Iris pigment epithelial cell (primary cell): ENCODE measurements at regions not wholly inside any gene's neighbourhood (a gene's known extent, or its start where the extent isn't known, plus 50 kb on each side); places are given as distances from the start of the nearest gene placed in this dataset.

ENCODE experiments used
- DNase-seq: peaks from one replicate; pipeline ENCODE4 v3.0.0-alpha.2; 2011; ENCODE audit warnings: low read depth

GRCh38 chr16:79297805-79298204 is 302.7 kb downstream of the MAF start:
- DNase-seq: no peak

DNA sequence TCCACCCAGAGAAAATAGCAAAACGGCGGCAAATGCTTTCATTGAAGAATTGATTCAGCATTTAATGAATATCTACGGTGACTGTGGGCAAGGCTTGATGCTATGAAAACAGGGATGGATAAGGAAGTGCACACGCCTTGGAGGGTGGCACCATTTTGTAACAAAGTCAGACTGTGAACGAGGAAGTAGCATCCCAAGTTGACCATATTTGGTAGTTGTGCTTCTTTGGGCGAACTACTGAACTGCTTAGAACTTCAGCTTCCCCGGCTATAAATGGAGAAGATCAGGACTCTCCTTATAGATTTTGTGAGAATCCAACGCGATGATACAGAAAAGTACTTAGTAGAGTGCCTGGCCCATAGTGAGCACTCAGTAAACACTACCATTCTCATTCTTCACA is 303.2 kb downstream of the MAF start:
- no peak for DNase-seq

- no peak for DNase-seq
Observed at GRCh38 chr16:79296491-79296890, 304.0 kb downstream of the MAF start.

DNA sequence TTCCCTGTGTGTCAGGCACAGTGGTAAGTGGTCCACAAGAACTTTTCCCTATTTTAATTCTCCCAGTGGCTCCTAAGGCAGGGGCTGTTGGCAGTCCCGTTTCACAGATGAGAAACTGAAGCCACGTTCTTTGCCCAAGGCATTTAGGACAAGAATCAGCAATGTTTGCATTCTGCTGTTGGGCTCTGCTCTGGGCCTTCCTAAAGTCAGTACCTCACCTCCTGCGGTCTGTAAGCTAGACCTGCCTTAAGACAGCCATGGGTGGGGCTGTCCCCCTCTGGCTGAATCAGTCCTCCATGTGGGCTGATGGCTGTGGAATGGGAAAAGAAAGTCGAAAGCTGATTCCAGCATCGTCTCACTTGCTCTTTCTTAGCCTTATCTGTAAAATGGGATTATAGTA is 304.8 kb downstream of the MAF start:
- DNase-seq: no peak

DNA sequence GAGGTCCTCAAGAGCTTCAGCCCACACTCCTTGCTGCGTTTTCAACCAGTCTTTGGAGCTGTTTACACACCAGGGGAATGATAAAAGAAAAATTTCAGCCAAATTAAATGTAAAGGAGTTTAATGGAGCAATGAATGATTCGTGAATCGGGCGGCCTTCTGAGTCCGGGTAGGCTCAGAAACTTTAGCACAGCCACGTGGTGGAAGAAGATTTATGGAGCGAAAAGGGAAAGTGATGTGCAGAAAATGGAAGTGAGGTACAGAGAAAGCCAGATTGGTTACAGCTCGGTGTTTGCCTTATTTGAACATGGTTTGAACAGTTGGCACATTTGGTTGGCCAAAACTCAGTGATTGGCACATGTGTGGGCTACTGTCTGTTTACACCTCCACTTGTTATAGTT is 305.4 kb downstream of the MAF start:
- DNase-seq: no peak

DNA sequence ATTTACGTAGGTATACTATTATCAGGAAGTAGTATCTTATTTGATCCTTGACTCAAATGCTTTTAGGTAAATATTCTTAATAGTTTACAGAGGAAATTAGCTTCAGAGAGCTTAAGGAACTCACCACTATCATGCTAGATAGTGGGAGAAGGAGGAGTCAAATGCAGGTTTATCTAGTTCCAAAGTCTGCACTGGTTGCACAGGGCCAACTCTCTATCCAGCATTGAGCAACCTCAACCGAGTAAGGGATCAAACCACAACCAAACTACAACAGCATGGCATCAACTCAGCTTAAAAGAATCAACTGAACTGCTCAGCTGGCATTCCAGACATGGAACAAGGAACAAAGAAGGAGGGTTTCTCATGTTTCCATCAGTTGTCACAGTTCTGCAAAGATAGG is 306.0 kb downstream of the MAF start:
- no peak for DNase-seq

- DNase-seq: no peak
Observed at GRCh38 chr16:79293836-79294460, 306.6 kb downstream of the MAF start.

DNA sequence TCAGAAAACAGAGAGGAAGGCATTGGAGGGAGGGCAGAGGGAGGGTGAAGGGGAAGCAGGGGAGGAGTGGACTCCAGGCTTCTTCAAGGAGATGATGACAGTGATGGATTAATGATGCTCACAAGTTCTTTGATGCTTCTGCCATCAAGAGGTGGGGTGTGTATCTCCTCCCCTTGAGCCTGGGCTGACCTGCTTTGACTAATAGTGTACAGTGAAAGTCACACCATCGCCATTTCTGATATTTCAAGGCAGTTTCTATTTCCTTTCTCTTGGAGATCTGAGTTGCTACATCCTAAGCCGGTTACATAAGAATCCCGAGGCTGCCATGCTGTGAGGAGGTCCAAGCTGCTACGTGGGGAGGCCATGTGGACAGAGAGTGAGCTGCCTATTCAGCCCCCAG is 312.5 kb downstream of the MAF start:
- DNase-seq: no peak

GRCh38 chr16:79287424-79287917 is 313.1 kb downstream of the MAF start:
- DNase-seq: no peak

DNA sequence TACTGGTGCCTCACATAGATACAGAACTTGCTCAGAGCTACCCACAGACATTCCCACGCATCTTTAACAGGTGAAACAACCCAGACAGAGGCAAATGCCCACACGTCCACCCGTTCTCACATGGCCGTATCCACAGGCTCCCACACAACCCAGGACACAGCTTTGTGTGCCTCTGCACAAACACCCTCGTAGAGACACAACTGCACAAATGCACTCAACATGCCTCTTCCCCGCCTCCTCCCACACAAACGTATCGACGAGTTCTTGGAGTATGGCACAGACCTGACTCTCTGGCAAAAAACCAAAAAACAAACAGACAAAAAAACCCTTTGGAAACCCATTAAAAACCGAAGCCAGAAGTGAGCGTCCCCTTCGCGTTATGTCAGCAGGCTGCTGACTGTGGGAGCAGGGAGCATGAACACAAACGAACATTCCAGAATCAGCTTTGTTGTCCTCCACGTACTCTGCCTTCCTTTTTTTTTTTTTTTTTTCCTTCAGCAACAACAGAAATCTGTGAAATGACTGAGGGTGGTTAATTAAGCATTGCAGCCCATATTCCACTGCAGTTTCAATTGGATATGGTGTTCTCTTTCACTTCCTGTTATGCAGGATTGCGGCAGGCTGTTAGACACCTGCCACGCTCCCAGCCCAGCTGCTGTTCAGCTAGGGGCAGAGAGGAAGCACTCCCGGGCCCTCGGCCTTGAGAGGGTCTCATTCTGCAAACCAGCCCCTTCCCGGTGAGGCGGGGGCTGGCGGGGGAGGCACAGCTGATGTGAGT is 313.7 kb downstream of the MAF start:
- DNase-seq: no peak

DNA sequence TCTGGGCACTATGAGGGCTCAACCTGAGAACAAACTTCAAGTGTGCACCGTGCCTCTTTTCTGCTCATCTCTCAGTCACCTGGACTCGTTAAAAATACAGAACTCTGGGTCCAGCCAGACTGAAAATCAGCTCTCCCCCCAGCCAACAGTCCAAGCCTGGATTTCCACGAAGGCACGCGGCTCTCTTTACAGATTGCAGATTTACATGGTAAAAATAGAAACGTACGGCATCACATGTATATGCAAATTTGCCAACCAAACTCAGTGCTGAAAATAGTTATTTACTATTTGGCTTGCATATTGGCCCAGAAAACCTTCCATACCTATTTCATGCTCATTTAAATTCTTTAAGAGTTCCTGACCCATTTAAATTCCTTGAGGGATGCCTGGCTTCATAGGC is 315.8 kb downstream of the MAF start:
- DNase-seq: no peak

GRCh38 chr16:79283578-79283977 is 317.0 kb downstream of the MAF start:
- no peak for DNase-seq

DNA sequence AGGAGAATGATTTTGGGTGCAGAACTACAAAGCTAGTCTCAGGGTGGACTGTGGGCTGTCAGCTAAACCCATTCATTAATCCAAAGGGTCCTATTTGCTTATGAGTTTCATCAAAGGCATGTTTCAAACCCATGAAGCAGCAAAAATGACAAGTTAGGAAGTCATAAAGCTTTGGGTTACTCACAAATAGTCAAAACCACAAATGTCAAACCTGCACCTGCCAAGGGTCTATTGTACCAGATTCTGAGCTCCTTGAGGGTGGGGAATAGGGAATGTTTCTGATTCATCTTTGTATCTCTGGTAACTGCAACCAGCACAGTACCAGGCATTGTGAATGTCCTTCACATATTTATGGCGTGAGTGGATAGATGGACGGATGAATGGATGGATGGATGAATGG is 317.7 kb downstream of the MAF start:
- no peak for DNase-seq

- no peak for DNase-seq
Observed at GRCh38 chr16:79278506-79278905, 322.0 kb downstream of the MAF start.

GRCh38 chr16:79276501-79276900 is 324.0 kb downstream of the MAF start:
- no peak for DNase-seq

DNA sequence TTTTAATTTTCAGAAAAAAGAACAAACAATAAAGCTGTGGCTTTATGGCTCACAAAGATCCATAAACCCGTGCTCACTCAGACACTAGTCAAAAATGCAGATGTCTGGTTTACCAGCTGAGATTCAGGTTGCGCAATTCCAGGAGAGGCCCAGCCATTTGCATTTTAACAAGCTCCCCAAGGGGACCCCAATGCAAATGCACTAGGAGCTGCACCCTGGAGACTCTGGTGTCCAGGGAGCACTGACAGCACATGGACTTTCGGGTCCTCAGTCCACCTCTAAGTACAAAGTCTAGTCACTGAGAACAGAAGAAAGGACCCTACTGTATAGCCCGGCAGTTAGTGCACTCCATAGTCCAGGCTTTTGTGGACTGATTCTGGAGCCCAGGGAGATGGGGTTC is 326.3 kb downstream of the MAF start:
- DNase-seq: no peak

DNA sequence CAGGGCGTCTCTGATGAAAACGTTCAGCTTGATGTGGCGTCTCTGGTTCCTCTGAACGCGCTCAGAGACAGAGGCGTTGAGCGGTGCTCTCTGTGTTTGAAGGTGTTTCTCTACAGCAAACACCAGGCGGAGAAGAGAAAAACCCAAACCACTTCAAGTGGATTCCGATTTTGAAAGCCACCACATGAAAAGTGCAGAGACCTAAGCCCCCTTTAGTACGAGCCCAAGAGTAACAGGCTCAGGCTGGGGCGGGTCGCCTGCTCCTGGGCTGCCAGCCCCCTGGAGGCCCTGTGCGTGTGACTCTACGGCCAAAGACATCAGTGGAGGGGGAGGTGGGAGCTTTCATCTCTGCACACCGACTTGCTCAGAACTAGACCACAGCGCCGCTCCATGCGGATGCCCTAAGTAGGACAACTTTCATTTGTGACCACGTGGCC is 328.4 kb downstream of the MAF start:
- no peak for DNase-seq

- no peak for DNase-seq
Observed at GRCh38 chr16:79271583-79271982, 329.0 kb downstream of the MAF start.

DNA sequence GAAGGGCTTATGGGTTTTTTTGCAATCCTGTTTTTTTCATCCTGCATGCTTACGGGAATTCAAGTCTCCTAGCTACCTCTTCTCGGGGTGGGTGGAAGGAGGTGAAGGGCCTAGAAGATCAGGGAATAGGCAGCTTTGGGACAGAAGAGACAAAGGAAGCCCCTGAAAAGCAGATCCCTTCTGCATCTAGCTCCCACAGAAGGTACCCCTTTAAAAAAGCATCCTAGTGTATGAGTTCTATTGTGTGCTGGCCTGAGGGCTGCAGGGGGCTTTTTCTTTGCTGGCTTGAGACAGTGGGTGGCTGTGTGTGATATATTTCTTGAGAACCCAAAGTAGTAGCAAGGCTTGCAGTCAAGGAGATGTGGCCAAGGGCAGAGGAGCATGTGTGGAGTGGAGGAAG is 330.5 kb downstream of the MAF start:
- DNase-seq: no peak

- no peak for DNase-seq
Observed at GRCh38 chr16:79269211-79269863, 331.2 kb downstream of the MAF start.

DNA sequence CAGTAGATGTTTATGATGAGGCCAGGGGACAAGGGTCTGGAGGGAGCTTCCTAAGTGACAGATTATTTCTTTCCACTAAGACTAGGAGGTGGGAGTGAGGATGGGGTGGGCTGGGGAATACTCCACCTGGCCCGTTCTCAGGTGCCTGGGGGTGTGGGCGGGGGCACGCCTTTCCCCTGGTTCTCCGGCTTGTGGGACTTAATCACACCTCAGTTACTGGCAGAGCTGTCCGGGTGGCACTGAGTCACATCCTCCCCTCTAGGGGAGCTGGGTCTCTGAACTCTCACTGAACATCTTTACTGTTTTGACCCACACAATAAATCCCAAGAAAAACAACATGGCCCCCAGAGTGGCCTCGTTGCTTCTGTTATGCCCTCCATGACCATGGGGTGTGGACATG is 332.8 kb downstream of the MAF start:
- no peak for DNase-seq

DNA sequence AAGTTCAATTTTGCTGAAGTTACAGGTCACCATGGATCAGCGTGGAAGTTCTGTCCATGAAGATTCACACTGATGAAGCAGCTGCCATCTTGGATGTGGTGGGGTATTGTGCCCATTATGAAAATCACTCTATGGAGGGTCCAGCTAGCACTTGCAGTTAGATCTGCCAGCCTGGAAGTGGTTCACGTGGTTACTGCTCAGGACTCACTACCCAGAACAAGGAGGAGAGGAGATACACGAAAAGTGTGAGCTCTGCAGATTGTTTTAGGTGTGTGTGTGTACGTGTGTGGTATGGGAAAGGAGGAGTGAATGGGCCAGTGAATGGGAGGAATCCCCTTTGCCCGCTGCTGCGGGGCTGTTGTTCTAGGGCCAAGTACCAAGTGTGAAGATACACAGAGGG is 333.4 kb downstream of the MAF start:
- DNase-seq: no peak

GRCh38 chr16:79265701-79266100 is 334.8 kb downstream of the MAF start:
- no peak for DNase-seq
